Fibroblast of skin of left biceps (primary cell): ENCODE measurements at regions not wholly inside any gene's neighbourhood (a gene's known extent, or its start where the extent isn't known, plus 50 kb on each side); places are given as distances from the start of the nearest gene placed in this dataset.
"Not testable (repeated sequence)": the region's sequence is repeated elsewhere in the genome, so short reads cannot be mapped to it uniquely, and the experiment has no call there.

Experiments used
- DNase-seq, 2 experiments: peaks; one replicate each; pipeline ENCODE4 v3.0.0-alpha.2; 2013; ENCODE audit warnings: low read depth in 2 of 2

DNA sequence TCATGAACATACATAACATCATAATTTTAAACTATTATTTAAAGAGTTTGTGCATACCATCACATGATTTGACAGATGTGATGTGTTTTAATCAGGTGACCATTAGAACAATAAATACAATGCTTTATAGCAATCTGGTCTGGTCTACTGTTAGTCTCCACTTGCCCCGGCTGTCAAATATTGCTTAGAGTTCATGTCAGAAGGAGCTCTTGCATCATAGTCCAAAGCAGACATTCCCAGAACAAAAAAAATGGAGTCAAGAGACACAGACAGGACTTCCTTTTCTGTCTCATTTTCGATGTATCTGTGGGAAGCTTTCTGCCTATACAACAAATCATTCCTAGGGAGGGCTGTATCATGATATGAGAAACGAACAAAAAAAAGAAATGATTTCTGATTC, 979.2 kb upstream of the WWC1 start:
- no peak for DNase-seq

DNA sequence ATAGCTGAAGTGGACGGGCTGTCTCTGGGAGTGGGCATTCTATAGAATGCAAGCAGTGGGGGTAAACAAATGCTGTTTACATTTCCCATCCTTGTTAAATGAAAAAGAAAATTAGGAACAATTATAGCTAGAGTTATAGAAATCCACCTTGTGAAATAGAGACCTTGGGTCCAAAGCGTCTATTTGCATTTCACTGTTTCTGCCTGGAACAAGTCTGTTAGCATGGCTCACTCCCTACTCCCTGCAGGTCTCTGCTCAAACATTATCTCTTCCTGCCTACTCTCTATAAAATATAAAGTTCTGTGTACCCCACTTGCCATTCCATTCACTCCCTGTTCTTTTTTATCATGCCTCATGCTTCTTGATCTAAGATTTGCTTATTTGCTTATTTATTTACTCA, 975.7 kb upstream of the WWC1 start:
- DNase-seq: no peak

DNA sequence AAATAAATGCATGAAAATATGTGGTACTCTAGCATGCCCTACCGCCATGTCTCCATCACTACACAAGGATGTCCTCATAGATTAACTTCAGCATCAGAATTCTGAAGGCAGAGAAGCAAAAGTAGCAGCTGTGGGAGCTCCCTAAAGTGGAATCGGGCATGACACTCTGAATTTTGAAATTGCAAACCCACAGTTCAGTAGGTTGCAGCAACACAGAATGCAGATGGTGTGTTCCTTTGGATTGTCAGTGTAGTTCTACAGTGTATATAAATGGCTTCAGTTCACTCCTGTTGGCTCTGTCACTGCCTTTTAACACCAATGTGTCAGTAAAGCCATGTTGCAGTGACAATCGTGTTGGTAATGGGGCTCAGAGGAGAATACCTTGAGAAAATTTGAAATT, 973.6 kb upstream of the WWC1 start:
- no peak for DNase-seq

DNA sequence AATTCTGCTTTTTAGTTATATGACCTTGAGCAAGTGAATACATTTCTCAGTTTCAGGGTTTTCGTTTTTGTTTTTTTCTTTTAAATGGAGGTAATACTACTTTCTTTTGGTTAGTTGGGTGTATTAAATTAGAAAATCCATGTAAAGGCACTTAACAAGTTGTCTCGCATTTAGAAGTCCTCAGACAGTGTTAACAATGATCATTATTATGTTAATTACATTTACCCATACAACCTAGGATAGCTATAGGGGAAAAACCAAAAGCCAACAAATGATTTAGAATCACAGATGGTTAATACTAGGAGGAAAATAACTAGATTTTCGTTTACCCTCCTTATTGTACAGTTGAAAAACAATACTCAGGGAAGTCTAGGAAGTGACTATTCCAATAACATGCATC, 972.2 kb upstream of the WWC1 start:
- DNase-seq: no peak

DNA sequence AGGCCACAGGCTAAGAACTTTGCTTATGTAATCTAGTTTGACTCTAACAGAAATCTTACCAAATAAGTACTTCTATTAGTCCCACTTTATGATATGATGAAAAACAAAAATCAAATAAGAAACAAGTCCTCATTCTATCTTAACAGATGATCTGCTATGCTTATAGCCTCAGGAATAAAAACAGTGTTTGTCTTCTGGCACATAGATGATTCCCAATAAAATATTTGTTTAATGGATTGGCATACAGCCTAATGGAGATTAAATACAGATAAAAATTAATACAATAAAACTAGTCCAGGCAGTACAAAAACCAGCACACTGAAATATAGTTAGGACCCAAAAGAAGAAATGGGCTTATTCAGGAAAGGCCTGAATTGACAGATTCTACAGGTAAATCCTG, 971.4 kb upstream of the WWC1 start:
- no peak for DNase-seq

DNA sequence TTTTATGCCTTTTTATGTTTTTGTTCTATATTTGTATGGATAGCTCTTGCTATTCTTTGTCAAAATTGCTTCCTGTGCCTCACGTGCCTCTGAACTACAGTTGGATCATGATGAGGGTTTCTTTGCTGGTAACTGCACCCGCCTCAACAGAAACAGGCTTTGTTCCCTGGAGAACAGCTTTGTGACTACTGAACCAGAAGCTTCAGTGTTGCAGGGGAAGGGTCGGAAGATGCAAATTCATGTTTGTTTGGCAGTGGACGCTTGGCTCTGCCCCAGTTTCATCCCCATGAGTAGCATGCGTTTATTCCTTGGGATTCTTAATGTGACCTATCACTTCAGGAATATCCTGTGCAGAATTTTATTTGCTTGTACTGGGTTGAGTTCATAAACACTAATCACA, 959.1 kb upstream of the WWC1 start:
- DNase-seq: no peak

DNA sequence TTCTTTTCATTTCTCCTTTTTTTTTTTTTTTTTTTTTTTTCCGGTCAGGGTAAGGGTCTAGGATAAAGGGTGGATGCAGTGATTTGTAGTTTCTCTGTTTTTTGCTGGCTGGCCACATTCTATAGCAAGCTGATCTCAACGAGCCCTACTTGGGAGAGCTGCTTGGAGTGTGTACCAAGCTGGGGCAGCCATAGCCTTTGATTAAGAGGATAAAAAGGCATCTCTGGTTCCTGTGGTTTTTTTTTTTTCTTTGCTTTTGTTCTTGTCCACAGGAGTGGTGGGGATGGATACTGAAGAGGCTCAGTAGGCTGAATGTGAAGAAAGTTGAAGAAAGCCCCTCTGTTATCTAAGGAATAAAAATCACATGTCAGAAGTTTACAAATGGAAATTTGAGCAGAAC, 955.3 kb upstream of the WWC1 start:
- no peak for DNase-seq

DNA sequence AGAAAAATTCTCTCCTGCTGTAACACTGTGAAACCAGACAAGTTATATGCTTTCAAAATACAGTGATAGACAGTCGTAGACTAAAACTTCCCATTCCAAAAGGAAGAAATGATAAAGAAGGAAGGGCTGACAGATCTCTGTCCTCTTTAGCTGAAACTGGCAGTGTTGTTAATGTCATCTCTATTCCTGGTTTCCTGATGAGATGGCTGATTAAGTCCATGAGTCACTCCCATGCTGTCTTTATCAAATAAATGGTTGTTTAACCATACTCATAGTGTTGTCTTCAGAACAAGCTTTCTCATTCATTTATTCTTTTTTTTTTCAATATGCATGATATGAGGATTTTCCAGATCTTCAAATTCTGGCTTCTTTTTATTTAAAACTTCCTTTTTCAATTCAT, 952.2 kb upstream of the WWC1 start:
- no peak for DNase-seq

DNA sequence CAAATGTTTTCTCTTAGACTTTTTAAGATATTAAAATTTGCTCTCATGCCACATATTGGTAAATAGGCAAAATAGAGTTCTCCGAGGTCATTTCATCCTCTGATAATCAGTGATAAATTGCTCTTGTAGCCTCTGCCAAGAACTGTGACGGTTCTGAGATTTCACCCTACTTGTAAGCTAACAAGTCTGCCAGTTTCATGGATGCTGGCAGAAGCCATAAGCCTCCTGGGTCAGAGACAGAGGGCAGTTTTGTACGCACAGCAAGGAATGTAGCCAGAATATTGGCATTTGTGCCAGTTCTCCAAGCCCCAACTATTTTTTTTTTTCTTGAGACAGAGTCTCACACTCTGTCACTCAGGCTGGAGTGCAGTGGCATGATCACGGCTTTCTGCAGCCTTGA, 945.0 kb upstream of the WWC1 start:
- DNase-seq: no peak

DNA sequence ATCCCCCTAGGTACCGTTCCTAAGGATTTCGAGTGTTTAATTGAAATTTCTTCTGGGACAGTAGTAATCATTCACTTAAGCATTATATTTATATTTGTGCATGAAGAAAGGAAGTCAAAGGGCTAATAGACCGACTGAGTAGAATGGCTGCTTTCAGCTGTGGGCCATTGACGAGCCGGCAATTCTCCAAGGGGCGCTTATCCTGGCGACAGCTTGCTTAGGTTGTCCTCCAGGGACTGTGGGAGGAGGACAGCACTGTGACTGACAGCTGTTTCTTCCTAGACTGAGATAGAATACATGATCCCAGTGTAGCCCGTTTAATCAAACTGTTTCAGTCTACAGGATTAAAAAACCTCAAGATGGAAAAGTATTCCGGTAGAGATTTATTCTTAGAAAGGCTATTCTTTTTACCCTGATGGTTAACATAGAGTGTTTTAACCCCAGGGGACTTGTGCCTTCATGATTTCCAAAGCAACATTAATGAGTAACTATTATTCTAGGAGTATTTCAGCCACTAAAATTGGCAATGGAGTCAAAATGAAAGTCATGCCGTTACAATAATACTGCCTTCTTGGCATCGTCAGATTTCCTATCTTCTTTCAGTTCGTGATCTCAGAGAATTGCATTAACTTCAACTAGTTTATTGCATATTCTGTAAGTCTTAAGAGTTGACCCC, 943.1 kb upstream of the WWC1 start:
- no peak for DNase-seq

DNA sequence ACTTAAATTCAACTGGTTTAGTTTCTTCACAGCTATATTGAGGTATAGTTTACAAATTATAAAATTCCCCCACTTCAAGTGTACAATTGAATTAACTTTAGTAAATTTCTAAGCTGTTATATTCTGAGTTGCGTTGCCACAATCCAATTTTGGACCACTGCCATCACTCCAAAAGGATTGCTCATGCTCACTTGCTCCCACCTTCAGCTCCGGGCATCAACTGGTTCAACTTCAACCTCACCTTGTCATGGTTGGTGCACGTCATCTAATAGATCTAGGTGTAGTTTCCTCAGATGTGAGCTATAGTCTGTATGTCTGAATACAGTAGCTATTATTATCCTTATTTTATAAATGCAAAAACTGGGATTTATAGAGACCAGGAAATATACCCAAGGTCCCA, 942.5 kb upstream of the WWC1 start:
- no peak for DNase-seq

DNA sequence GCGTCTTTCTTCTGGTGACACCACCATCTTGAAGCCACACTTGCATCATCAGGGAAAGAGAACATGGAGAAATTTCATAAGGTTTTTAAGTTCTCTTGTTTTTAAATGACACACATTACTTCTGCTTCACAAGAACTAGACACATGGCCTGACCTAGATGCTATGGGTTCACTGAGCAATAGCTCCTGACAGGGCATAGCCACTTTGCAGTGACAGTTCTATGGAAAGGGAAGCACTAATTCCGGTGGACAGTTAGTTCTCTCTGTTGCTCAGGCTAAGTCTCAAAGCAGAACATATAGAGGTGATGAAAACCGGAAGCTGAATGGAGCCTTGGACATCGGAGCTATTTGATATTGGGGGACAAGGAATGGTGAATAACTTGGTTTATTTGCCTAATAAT, 940.1 kb upstream of the WWC1 start:
- DNase-seq: no peak

DNA sequence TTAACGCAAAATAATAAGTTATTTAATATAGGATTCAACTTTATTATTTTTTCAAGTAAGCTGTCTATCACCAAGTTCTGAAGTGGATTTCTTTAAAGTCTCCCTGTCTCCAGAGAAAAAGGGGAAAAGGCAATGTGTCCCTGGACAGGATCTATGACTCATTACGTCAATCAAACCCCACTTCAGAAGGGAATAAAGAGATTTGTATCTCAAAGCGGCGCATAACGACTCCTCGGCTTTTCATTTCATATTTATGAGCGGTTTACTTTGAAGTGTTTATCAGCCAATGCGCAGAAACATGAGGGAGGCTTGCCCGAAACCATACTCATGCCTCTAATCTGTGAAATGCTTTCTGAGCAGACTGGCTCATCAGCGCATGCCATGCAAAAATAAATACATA, 938.6 kb upstream of the WWC1 start:
- no peak for DNase-seq

DNA sequence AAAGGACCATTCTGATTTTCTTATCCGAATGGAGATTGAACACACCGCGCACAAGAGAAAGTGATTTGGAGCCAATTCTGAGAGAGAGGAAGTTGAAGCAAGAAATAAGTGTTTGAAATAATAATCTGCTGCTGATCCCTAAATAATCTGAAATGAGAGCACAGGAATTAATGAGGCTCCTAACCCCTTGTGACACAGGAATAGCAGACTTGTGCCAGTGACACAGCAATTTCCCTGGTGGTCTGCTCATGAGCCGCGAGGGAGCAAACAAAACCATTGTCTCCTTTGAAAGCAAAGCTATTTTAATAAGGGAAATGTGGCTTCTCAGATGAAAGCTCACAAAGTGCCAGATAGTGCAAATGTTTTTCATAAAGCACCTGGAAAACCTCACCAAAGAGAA, 936.1 kb upstream of the WWC1 start:
- DNase-seq: no peak

DNA sequence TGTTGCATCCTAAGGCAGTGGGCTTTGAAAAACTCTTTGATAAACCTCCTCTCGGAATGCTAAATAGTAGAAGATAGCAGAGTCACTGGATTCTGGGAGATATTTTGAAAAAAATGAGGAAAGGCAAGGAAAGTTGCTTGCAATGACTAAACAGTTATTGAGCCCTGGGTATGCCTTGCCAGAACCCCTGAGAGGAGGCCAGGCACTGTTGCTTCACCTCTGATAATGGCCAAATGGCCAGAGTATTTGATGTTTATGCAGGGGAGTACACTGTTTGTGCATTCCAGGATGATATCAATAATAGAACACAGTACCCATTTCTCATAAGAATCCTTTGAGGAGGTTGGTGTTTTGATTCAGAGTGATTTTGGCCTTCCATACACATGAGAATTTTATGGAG, 935.1 kb upstream of the WWC1 start:
- no peak for DNase-seq

DNA sequence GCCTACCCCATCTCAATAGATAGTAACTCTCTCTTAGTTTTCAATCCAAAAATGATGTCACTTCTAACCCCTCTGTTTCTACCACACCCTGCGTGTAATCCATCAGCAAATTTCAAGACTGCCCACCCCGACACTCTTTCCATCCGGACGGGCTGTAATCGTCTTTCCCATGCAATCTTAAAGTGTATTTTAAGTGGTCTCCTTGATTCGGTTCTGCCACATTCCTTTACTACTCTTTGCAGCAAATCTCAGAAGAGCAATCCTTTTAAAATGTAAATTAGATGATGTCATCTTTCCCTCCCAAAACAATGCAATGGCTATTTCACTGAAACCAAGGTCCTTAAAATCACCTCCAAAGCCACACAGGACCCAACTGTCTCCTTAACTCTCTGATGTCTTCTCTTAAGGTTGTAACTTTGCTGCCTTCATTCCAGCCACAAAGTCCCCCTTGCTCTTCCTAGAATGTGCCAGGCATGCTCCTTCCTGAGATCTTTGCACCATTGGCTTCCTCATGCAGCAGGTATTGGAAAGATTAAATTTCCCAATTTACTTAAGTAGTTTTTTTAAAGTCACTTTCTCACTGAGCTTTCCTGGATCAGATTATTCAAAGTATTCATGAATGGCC, 932.5 kb upstream of the WWC1 start:
- no peak for DNase-seq

DNA sequence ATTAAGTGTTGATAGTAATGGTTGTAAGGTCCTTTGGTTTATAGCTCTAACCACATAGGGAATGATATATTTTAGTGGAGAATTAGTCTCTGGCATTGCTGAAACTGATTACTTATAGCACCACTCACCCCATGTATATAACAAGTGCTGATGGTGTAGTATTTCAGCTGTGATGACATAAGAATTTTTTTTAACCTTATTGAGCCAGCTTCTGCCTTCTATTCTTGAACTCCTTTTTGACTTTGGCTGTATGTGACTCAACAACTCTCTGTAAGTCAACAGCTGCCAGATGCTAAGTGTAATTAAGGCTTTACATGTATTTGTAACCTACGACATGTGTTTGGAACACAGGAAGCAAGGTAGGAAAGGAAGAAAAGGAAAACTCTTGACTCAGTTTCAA, 929.6 kb upstream of the WWC1 start:
- DNase-seq: peak in 1 of 2 experiments; percentile 5

DNA sequence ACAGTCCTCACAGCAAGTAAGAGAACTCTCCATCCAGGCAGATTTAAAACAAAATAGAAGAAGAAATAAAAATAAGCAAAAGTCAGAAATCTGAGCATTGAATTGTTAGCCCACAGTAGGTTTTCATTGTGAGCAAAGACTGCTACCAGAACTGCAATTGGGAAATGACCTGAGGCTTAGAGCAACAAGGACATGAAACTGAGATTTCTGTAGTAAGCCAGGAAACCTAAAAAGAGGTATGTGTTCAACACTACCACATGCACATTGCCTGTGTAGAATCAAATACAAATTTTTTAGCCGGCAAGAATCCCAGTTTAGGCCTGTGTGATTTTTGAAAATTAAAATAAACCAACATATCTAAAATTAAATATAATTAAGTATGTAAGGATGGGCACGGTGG, 928.4 kb upstream of the WWC1 start:
- no peak for DNase-seq

DNA sequence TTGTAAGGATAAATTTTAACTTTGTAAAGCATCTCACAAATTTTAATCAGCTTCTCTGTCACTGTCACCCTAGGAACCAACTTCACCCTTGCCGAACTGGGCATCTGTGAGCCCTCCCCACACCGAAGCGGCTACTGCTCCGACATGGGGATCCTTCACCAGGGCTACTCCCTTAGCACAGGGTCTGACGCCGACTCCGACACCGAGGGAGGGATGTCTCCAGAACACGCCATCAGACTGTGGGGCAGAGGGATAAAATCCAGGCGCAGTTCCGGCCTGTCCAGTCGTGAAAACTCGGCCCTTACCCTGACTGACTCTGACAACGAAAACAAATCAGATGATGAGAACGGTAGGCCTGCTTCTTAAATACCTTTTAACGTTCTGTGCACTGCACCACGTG, 916.3 kb upstream of the WWC1 start:
- DNase-seq: no peak

DNA sequence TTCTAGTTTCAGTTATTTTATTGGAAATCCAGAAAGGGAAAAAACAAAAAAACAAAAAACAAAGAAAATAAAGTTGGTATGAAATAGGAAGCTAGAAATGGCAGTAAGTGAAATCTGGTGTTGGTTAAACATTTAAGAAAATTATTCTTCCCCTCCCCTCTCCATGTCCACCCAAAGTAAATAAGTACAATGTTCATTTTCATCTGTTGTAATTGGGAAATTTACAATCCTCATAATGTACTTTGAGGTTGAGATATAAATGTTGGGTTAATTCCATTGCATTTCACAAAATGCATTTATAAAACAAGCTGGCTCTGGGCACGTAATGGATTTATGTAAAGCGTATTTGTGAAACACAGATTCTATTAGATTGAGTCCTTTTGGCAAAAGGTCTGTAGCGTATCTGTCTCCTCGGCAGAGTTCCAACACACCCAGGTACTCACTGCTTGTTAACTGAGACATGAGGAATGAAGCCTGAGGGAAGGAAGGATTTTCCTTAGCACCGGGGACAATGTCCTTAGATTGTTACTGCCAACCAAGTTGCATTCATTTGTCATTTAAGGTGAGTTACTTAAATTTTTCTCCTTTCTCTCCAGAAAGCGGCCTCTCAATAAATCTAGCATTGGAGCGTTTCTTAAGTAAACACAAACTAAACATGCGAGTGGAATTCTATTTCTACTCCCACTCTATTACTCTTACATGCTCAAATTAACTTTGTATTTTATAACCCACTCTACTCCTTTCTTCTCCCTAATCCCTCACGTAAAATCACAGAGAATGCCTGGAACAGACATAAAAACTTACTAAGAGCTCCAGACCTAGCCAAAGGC, 912.3 kb upstream of the WWC1 start:
- no peak for DNase-seq

DNA sequence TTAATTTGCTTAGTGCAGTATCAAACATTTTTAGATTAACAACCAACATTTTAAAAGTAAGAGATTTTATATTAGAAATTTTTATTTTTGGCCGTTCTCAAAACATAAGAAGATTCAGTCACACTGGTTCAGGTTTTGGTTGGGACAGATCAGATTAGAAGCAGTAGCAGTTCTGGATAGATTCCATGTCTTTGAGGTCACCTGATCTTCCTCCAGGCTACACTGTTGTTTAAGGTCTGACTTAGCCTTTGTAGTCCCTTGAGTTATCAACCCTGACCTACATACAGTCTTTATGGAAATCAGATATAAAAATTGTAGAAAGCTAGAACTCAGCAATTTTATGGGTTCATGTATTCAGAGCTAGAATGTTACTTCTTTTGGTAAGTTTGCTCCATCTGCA, 910.0 kb upstream of the WWC1 start:
- DNase-seq: no peak

DNA sequence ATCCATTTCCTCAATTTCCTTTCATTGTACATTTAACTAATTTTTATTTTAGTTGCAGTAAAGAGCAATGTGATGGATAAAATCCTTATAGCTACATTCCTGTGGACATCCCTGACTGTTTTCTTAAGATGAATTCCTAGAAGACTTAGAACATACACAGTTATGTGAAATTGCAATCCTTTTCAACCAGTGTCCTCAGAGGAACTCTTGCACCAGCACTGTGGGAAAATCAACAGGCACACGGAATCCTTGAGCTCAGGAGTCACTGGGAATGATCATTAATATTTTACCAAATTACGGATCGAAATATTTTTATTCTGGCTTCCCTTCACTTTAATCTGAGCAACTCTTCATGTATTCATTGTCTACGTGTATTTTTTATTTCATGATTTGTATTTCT, 901.9 kb upstream of the WWC1 start:
- DNase-seq: peak in 1 of 2 experiments; percentile 49

DNA sequence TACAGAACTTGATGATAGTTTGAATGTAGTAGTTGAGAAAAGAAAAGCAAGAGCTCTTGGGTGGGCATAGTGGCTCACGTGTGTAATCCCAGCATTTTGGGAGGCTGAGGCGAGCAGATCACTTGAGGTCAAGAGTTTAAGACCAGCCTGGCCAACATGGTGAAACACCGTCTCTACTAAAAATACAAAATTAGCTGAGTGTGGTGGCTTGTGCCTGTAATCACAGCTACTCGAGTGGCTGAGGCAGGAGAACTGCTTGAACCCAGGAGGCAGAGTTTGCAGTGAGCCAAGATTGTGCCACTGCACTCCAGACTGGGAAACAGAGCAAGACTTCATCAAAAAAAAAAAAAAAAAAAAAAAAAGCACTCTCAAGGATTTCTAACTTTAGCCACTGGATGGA, 900.2 kb upstream of the WWC1 start:
- not testable (repeated sequence) for DNase-seq
